ENCODE measurements at regions not wholly inside any gene's neighbourhood (a gene's known extent, or its start where the extent isn't known, plus 50 kb on each side); places are given as distances from the start of the nearest gene placed in this dataset.
A peak's percentile ranks its signal among the peaks of the same experiment; 100 is the strongest.

DNA sequence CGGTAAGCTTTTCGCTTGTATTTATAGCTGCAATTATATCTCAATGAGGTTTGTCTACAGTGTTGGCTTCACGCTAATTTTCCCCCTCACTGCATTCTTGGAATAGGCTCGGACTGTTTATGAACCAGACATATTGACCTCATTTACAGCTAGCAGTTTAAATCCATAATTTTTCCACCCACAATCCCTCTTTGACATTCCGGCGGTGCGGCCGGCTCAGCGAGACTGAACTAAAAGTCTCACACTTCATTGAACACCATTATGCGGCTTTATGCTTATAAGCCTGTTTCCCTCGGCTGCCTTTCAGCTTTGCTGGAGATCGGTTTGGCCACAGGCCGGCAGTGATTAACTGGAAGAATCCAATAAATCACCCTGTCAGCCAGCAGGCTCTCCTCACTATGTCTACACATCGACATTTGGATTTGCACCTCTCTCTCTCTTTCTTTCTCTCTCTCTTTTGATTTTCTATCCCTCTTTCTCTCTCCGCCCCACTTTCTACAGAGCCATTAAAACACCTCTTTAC, 315.0 kb upstream of the TLE4 start:
- peaks cover 0 to 21% (median 15%) of the 10 kb centered on the region in 3 donors for H3K27me3 ChIP-seq
- no peak for TF ChIP-seq EP300 (IDR thresholded peaks at IDR 0.05)
- TF ChIP-seq POLR2AphosphoS5 (IDR thresholded peaks at IDR 0.05): no peak
- peak overlapping the region in 3 of 4 donors; percentile 6 to 34 (median 22) for H3K4me3 ChIP-seq
- H3K27ac ChIP-seq: no peak overlapping the region
- H3K4me1 ChIP-seq: peaks cover 0 to 18% (median 7%) of the 10 kb centered on the region in 4 donors
- no peaks in the 10 kb centered on the region for H3K9me3 ChIP-seq
- WGBS, 5 donors: 16 to 18% (median 17%) methylated on average over 15 of the region's 15 CpGs
- peak in 1 of 2 donors; percentile 79 for DNase-seq
- no peaks in the 10 kb centered on the region for H3K36me3 ChIP-seq
- intact Hi-C loops (cut with DNase I; ENCODE audit: low total_unique reads): no loop called here

- peak in 1 of 2 donors; percentile 51 for DNase-seq
- Histone ChIP-seq H3K4me3 (peak overlapping the region in 3 of 4 donors; percentile 6 to 34 (median 22)), H3K27ac (no peak overlapping the region), H3K27me3 (peaks cover 0 to 21% (median 15%) of the 10 kb centered on the region in 3 donors), H3K4me1 (peaks cover 0 to 18% (median 7%) of the 10 kb centered on the region in 4 donors), H3K36me3 (no peaks in the 10 kb centered on the region), H3K9me3 (no peaks in the 10 kb centered on the region)
- WGBS, 5 donors: 5 to 15% (median 9%) methylated on average over 18 to 19 of the region's 19 CpGs
- TF ChIP-seq EP300 (IDR thresholded peaks at IDR 0.05): no peak
- TF ChIP-seq, protein P1, sequence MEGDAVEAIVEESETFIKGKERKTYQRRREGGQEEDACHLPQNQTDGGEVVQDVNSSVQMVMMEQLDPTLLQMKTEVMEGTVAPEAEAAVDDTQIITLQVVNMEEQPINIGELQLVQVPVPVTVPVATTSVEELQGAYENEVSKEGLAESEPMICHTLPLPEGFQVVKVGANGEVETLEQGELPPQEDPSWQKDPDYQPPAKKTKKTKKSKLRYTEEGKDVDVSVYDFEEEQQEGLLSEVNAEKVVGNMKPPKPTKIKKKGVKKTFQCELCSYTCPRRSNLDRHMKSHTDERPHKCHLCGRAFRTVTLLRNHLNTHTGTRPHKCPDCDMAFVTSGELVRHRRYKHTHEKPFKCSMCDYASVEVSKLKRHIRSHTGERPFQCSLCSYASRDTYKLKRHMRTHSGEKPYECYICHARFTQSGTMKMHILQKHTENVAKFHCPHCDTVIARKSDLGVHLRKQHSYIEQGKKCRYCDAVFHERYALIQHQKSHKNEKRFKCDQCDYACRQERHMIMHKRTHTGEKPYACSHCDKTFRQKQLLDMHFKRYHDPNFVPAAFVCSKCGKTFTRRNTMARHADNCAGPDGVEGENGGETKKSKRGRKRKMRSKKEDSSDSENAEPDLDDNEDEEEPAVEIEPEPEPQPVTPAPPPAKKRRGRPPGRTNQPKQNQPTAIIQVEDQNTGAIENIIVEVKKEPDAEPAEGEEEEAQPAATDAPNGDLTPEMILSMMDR (IDR thresholded peaks at IDR 0.05): no peak
- intact Hi-C loops (cut with DNase I; ENCODE audit: low total_unique reads): no loop called here
Observed at GRCh38 chr9:79257228-79257781, 314.5 kb upstream of the TLE4 start.

DNA sequence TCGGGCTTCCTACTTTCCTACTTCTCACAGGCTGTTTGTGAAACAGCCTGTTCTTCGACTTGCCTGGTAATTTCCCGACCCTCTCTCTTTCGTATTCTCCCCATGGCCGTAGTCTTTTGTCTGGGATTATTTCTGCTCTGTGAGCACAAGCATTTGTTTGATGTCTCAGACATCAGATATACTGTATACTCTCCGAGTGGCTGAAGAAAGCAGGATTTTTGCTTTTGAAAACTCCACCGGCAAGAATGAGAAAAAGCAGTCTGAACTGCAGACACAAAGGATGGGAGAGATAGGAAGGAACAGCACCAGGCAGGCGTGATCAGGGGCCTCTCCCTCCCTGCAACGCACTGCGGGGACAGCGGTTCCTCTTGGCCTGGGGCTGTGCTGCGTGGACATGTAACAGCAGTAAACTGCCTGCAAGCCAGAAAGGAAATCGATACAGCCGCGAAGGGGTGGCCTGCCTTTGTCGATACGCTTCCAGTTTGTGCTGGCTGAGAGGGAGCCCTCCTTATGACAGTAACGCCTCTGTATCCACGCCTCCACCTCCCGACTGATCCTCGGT, 313.9 kb upstream of the TLE4 start:
- H3K4me3 ChIP-seq: peak overlapping the region in 1 of 4 donors; percentile 34
- no peaks in the 10 kb centered on the region for H3K9me3 ChIP-seq
- intact Hi-C loops (cut with DNase I; ENCODE audit: low total_unique reads): no loop called here
- no peak overlapping the region for H3K27ac ChIP-seq
- DNase-seq: peak in 1 of 2 donors; percentile 15
- peaks cover 0 to 21% (median 15%) of the 10 kb centered on the region in 3 donors for H3K27me3 ChIP-seq
- 63 to 73% (median 67%) methylated on average over 21 of the region's 21 CpGs for WGBS, 5 donors
- TF ChIP-seq, protein P1 (IDR thresholded peaks at IDR 0.05): no peak
- no peak for TF ChIP-seq EP300 (IDR thresholded peaks at IDR 0.05)
- no peak for TF ChIP-seq POLR2AphosphoS5 (IDR thresholded peaks at IDR 0.05)
- TF ChIP-seq POLR2A (IDR thresholded peaks at IDR 0.05): no peak
- H3K4me1 ChIP-seq: peaks cover 0 to 18% (median 7%) of the 10 kb centered on the region in 4 donors
- no peaks in the 10 kb centered on the region for H3K36me3 ChIP-seq

- intact Hi-C loops (cut with DNase I; ENCODE audit: low total_unique reads): no loop called here
- no peak for DNase-seq
- Histone ChIP-seq H3K36me3 (no peaks in the 10 kb centered on the region), H3K9me3 (no peaks in the 10 kb centered on the region), H3K4me3 (no peak overlapping the region), H3K4me1 (peaks cover 0 to 18% (median 7%) of the 10 kb centered on the region in 4 donors), H3K27ac (no peak overlapping the region), H3K27me3 (peaks cover 0 to 21% (median 15%) of the 10 kb centered on the region in 3 donors)
- no peak for TF ChIP-seq POLR2A (IDR thresholded peaks at IDR 0.05)
- WGBS, 5 donors: 69 to 82% (median 79%) methylated on average over 4 of the region's 4 CpGs
Observed at GRCh38 chr9:79259858-79260257, 311.9 kb upstream of the TLE4 start.

DNA sequence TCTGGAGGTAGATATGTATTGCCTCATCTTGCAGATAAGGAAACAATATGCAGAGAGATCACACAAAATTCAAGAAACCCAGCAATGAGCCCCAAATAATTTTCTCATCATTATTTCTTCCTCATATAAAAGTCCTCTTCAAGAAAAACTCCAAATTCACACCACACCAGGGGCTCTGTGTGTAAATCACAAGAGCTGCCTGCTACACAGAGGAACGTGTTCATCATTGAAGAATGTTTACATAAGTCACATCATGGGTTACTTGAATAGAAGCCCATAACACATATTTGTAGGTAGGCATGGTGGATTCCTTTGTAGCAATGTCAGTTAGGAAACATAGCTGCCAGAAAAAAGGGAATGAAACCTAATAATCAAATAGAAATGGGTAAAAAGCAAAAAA, 308.1 kb upstream of the TLE4 start:
- Histone ChIP-seq H3K27ac (no peak overlapping the region), H3K36me3 (no peaks in the 10 kb centered on the region), H3K9me3 (no peaks in the 10 kb centered on the region), H3K27me3 (no peaks in the 10 kb centered on the region), H3K4me1 (no peaks in the 10 kb centered on the region), H3K4me3 (no peak overlapping the region)
- 43 to 63% (median 55%) methylated on average over 1 of the region's 1 CpG for WGBS, 5 donors
- no peak for DNase-seq
- intact Hi-C loops (cut with DNase I; ENCODE audit: low total_unique reads): no loop called here
- no peak for TF ChIP-seq POLR2A (IDR thresholded peaks at IDR 0.05)
- no peak for TF ChIP-seq EP300 (IDR thresholded peaks at IDR 0.05)

GRCh38 chr9:79264041-79264440, 307.7 kb upstream of the TLE4 start:
- TF ChIP-seq, protein P1 (IDR thresholded peaks at IDR 0.05): no peak
- no peak for TF ChIP-seq EP300 (IDR thresholded peaks at IDR 0.05)
- no peak for TF ChIP-seq POLR2A (IDR thresholded peaks at IDR 0.05)
- no peak for TF ChIP-seq POLR2AphosphoS5 (IDR thresholded peaks at IDR 0.05)
- Histone ChIP-seq H3K9me3 (no peaks in the 10 kb centered on the region), H3K27ac (no peak overlapping the region), H3K4me3 (no peak overlapping the region), H3K27me3 (no peaks in the 10 kb centered on the region), H3K4me1 (no peaks in the 10 kb centered on the region), H3K36me3 (no peaks in the 10 kb centered on the region)
- DNase-seq: no peak
- intact Hi-C loops (cut with DNase I; ENCODE audit: low total_unique reads): no loop called here

Measured in stomach (tissue), 8 donors.